Activated CD4-positive, alpha-beta T cell treated with anti-CD3 and anti-CD28 coated beads, Interleukin-2, amount 10 ng/mL, durations not matched to agents 7 days and 5 days (primary cell): ENCODE measurements at regions not wholly inside any gene's neighbourhood (a gene's known extent, or its start where the extent isn't known, plus 50 kb on each side); places are given as distances from the start of the nearest gene placed in this dataset.
A peak's percentile ranks its signal among the peaks of the same experiment; 100 is the strongest.

Experiments used
- CTCF ChIA-PET: fragments of 350-600 bp; sonication (Branson Sonifier 250); formaldehyde crosslinking; loops from one replicate; lab custom pipeline; 2021; ENCODE audit warnings: antibody characterized with exemption; lab: Charles Lee
- POLR2A ChIA-PET: fragments of 350-600 bp; sonication (Branson Sonifier 250); formaldehyde crosslinking; loops from one replicate; lab custom pipeline; 2021; ENCODE audit warnings: antibody characterized with exemption; lab: Charles Lee
- DNase-seq: peaks from one replicate; pipeline ENCODE4 v3.0.0-alpha.2; 2020
- H3K27ac Mint-ChIP-seq: one replicate; pipeline ENCODE4 v1.8.0; 2021; ENCODE audit warnings: mild to moderate bottlenecking, moderate library complexity, mixed read lengths
- H3K27me3 Mint-ChIP-seq: one replicate; pipeline ENCODE4 v1.8.0; 2021; ENCODE audit warnings: mixed read lengths
- H3K36me3 Mint-ChIP-seq: one replicate; pipeline ENCODE4 v1.8.0; 2021; ENCODE audit warnings: low read depth, mixed read lengths
- H3K4me1 Mint-ChIP-seq: one replicate; pipeline ENCODE4 v1.8.0; 2021; ENCODE audit warnings: mixed read lengths
- H3K4me3 Mint-ChIP-seq: one replicate; pipeline ENCODE4 v1.8.0; 2021; ENCODE audit warnings: mild to moderate bottlenecking, moderate library complexity, mixed read lengths
- H3K9me3 Mint-ChIP-seq: one replicate; pipeline ENCODE4 v1.8.0; 2021; ENCODE audit warnings: mixed read lengths

GRCh38 chr5:120055858-120056257 is 408.2 kb upstream of the PRR16 start:
- Mint-ChIP-seq H3K9me3 (no peaks in the 10 kb centered on the region), H3K27me3 (no peaks in the 10 kb centered on the region), H3K27ac (no peak overlapping the region), H3K4me3 (no peak overlapping the region), H3K4me1 (no peaks in the 10 kb centered on the region), H3K36me3 (no peaks in the 10 kb centered on the region)
- CTCF ChIA-PET = no interaction called here
- POLR2A ChIA-PET = no interaction called here
- no peak for DNase-seq

GRCh38 chr5:120062515-120062917 is 401.6 kb upstream of the PRR16 start:
- POLR2A ChIA-PET = no interaction called here
- DNase-seq = no peak
- CTCF ChIA-PET = no interaction called here
- Mint-ChIP-seq H3K36me3 (no peaks in the 10 kb centered on the region), H3K27me3 (no peaks in the 10 kb centered on the region), H3K27ac (no peak overlapping the region), H3K4me3 (no peak overlapping the region), H3K9me3 (no peaks in the 10 kb centered on the region), H3K4me1 (no peaks in the 10 kb centered on the region)

GRCh38 chr5:120072068-120072761 is 391.9 kb upstream of the PRR16 start:
- ChIA-PET POLR2A (no interaction called here), CTCF (no interaction called here)
- no peak for DNase-seq
- Mint-ChIP-seq H3K27me3 (no peaks in the 10 kb centered on the region), H3K4me3 (no peak overlapping the region), H3K4me1 (no peaks in the 10 kb centered on the region), H3K9me3 (no peaks in the 10 kb centered on the region), H3K27ac (no peak overlapping the region), H3K36me3 (no peaks in the 10 kb centered on the region)

- no peak for DNase-seq
- Mint-ChIP-seq H3K4me3 (no peak overlapping the region), H3K27ac (no peak overlapping the region), H3K36me3 (no peaks in the 10 kb centered on the region), H3K9me3 (no peaks in the 10 kb centered on the region), H3K27me3 (no peaks in the 10 kb centered on the region), H3K4me1 (no peaks in the 10 kb centered on the region)
- ChIA-PET POLR2A (no interaction called here), CTCF (interaction anchor here (0.6 kb wide), 1 partner anchor 215 kb away, joined by 4 read pairs; no protein-coding TSS in a partner anchor)
Observed at GRCh38 chr5:120073722-120074121, 390.4 kb upstream of the PRR16 start.

- CTCF ChIA-PET = no interaction called here
- Mint-ChIP-seq H3K9me3 (no peaks in the 10 kb centered on the region), H3K27me3 (no peaks in the 10 kb centered on the region), H3K4me1 (no peaks in the 10 kb centered on the region), H3K4me3 (no peak overlapping the region), H3K36me3 (no peaks in the 10 kb centered on the region), H3K27ac (no peak overlapping the region)
- POLR2A ChIA-PET = no interaction called here
- DNase-seq = no peak
Observed at GRCh38 chr5:120080781-120081180, 383.3 kb upstream of the PRR16 start.

GRCh38 chr5:120082316-120083068 is 381.6 kb upstream of the PRR16 start:
- Mint-ChIP-seq H3K4me3 (no peak overlapping the region), H3K27ac (no peak overlapping the region), H3K36me3 (no peaks in the 10 kb centered on the region), H3K9me3 (no peaks in the 10 kb centered on the region), H3K4me1 (no peaks in the 10 kb centered on the region), H3K27me3 (no peaks in the 10 kb centered on the region)
- no peak for DNase-seq
- ChIA-PET POLR2A (no interaction called here), CTCF (no interaction called here)

- Mint-ChIP-seq H3K4me3 (no peak overlapping the region), H3K9me3 (no peaks in the 10 kb centered on the region), H3K27ac (no peak overlapping the region), H3K36me3 (no peaks in the 10 kb centered on the region), H3K27me3 (no peaks in the 10 kb centered on the region), H3K4me1 (peaks cover 3% of the 10 kb centered on the region)
- ChIA-PET CTCF (no interaction called here), POLR2A (no interaction called here)
- DNase-seq = no peak
Observed at GRCh38 chr5:120083851-120084542, 380.1 kb upstream of the PRR16 start.

- Mint-ChIP-seq H3K27ac (peak overlapping the region; percentile 19), H3K9me3 (no peaks in the 10 kb centered on the region), H3K36me3 (no peaks in the 10 kb centered on the region), H3K27me3 (no peaks in the 10 kb centered on the region), H3K4me1 (peaks cover 3% of the 10 kb centered on the region), H3K4me3 (no peak overlapping the region)
- no peak for DNase-seq
- ChIA-PET CTCF (no interaction called here), POLR2A (no interaction called here)
Observed at GRCh38 chr5:120084543-120084870, 379.6 kb upstream of the PRR16 start.

GRCh38 chr5:120086081-120086480 is 378.0 kb upstream of the PRR16 start:
- Mint-ChIP-seq H3K27ac (no peak overlapping the region), H3K27me3 (no peaks in the 10 kb centered on the region), H3K9me3 (no peaks in the 10 kb centered on the region), H3K4me3 (no peak overlapping the region), H3K4me1 (peaks cover 3% of the 10 kb centered on the region), H3K36me3 (no peaks in the 10 kb centered on the region)
- ChIA-PET POLR2A (no interaction called here), CTCF (no interaction called here)
- no peak for DNase-seq

GRCh38 chr5:120088412-120088811 is 375.7 kb upstream of the PRR16 start:
- CTCF ChIA-PET = no interaction called here
- Mint-ChIP-seq H3K36me3 (no peaks in the 10 kb centered on the region), H3K27me3 (no peaks in the 10 kb centered on the region)

GRCh38 chr5:120088836-120089235 is 375.3 kb upstream of the PRR16 start:
- H3K36me3 Mint-ChIP-seq = no peaks in the 10 kb centered on the region
- POLR2A ChIA-PET = no interaction called here
- H3K9me3 Mint-ChIP-seq = no peaks in the 10 kb centered on the region
- peaks cover 3% of the 10 kb centered on the region for H3K4me1 Mint-ChIP-seq
- CTCF ChIA-PET = no interaction called here
- no peak overlapping the region for H3K4me3 Mint-ChIP-seq
- H3K27me3 Mint-ChIP-seq = no peaks in the 10 kb centered on the region
- no peak for DNase-seq
- no peak overlapping the region for H3K27ac Mint-ChIP-seq

More at GRCh38 chr5:120088412-120088811, 375.7 kb upstream of the PRR16 start:
- POLR2A ChIA-PET = no interaction called here
- peaks cover 3% of the 10 kb centered on the region for H3K4me1 Mint-ChIP-seq
- no peak overlapping the region for H3K4me3 Mint-ChIP-seq
- no peak overlapping the region for H3K27ac Mint-ChIP-seq
- no peaks in the 10 kb centered on the region for H3K9me3 Mint-ChIP-seq
- no peak for DNase-seq

GRCh38 chr5:120091376-120091948 is 372.6 kb upstream of the PRR16 start:
- CTCF ChIA-PET = no interaction called here
- POLR2A ChIA-PET = no interaction called here
- H3K4me1 Mint-ChIP-seq = peaks cover 3% of the 10 kb centered on the region
- no peaks in the 10 kb centered on the region for H3K9me3 Mint-ChIP-seq
- no peak for DNase-seq
- no peaks in the 10 kb centered on the region for H3K27me3 Mint-ChIP-seq
- no peak overlapping the region for H3K27ac Mint-ChIP-seq
- no peaks in the 10 kb centered on the region for H3K36me3 Mint-ChIP-seq
- no peak overlapping the region for H3K4me3 Mint-ChIP-seq

GRCh38 chr5:120092649-120093048 is 371.5 kb upstream of the PRR16 start:
- Mint-ChIP-seq H3K9me3 (no peaks in the 10 kb centered on the region), H3K27me3 (no peaks in the 10 kb centered on the region), H3K27ac (no peak overlapping the region), H3K36me3 (no peaks in the 10 kb centered on the region), H3K4me3 (no peak overlapping the region), H3K4me1 (peaks cover 3% of the 10 kb centered on the region)
- ChIA-PET POLR2A (no interaction called here), CTCF (no interaction called here)
- DNase-seq = no peak
